ENCODE measurements at regions not wholly inside any gene's neighbourhood (a gene's known extent, or its start where the extent isn't known, plus 50 kb on each side); places are given as distances from the start of the nearest gene placed in this dataset.

- Histone ChIP-seq H3K4me3 (replicated peaks in 1 of 3; ENCODE audit: low read depth in 2 of 3, low read length in 3 of 3) (no peak overlapping the region), H3K27ac (ENCODE audit: low read depth in 1 of 2, low read length in 2 of 2) (no peak overlapping the region), H3K4me1 (ENCODE audit: control insufficient read depth in 1 of 2, insufficient read depth in 2 of 2, low read length in 2 of 2) (no peaks in the 10 kb centered on the region), H3K4me2 (replicated peaks; ENCODE audit: extremely low read depth, low read length, poor library complexity, severe bottlenecking) (no peak overlapping the region), H3K79me2 (ENCODE audit: insufficient read depth, low read length) (no peaks in the 10 kb centered on the region), H4K20me1 (ENCODE audit: insufficient read depth, low read length) (no peaks in the 10 kb centered on the region), H3K27me3 (ENCODE audit: control insufficient read depth in 2 of 2, insufficient read depth in 2 of 2, low read length in 2 of 2) (peaks cover 0 to 11% of the 10 kb centered on the region in 2 donors), H2AFZ (ENCODE audit: insufficient read depth, low read depth, low read length, poor library complexity, severe bottlenecking) (no peak overlapping the region), H3K9me3 (replicated peaks in 1 of 2; ENCODE audit: control insufficient read depth in 1 of 2, insufficient read depth in 1 of 2, low read length in 2 of 2) (no peaks in the 10 kb centered on the region), H3K9ac (ENCODE audit: insufficient read depth, low read length, poor library complexity, severe bottlenecking) (no peak overlapping the region), H3K36me3 (replicated peaks in 1 of 2; ENCODE audit: control insufficient read depth in 1 of 2, insufficient read depth in 2 of 2, low read length in 2 of 2) (no peaks in the 10 kb centered on the region)
- Mint-ChIP-seq H3K27ac (no peak overlapping the region), H3K27me3 (ENCODE audit: low read depth in 3 of 3) (peaks cover 6 to 8% (median 8%) of the 10 kb centered on the region in 3 donors), H3K9me3 (no peaks in the 10 kb centered on the region), H3K4me3 (no peak overlapping the region), H3K36me3 (no peaks in the 10 kb centered on the region), H3K4me1 (no peaks in the 10 kb centered on the region)
- intact Hi-C loops (cut with micrococcal nuclease), result no loop called here
- TF ChIP-seq CTCF (IDR thresholded peaks at IDR 0.05), result no peak
- WGBS (ENCODE audit: insufficient coverage), result 87% methylated on average over 5 of the region's 8 CpGs
- no peak for DNase-seq
Measured at GRCh38 chr3:137106612-137107240, 148.9 kb downstream of the IL20RB start.

- no peak for DNase-seq
- Histone ChIP-seq H3K36me3 (replicated peaks in 1 of 2; ENCODE audit: control insufficient read depth in 1 of 2, insufficient read depth in 2 of 2, low read length in 2 of 2) (no peaks in the 10 kb centered on the region), H2AFZ (ENCODE audit: insufficient read depth, low read depth, low read length, poor library complexity, severe bottlenecking) (no peak overlapping the region), H3K4me3 (replicated peaks in 1 of 3; ENCODE audit: low read depth in 2 of 3, low read length in 3 of 3) (no peak overlapping the region), H3K27ac (ENCODE audit: low read depth in 1 of 2, low read length in 2 of 2) (no peak overlapping the region), H3K9me3 (replicated peaks in 1 of 2; ENCODE audit: control insufficient read depth in 1 of 2, insufficient read depth in 1 of 2, low read length in 2 of 2) (no peaks in the 10 kb centered on the region), H3K4me2 (replicated peaks; ENCODE audit: extremely low read depth, low read length, poor library complexity, severe bottlenecking) (no peak overlapping the region), H3K9ac (ENCODE audit: insufficient read depth, low read length, poor library complexity, severe bottlenecking) (no peak overlapping the region), H3K27me3 (ENCODE audit: control insufficient read depth in 2 of 2, insufficient read depth in 2 of 2, low read length in 2 of 2) (peaks cover 0 to 11% of the 10 kb centered on the region in 2 donors), H3K79me2 (ENCODE audit: insufficient read depth, low read length) (no peaks in the 10 kb centered on the region), H4K20me1 (ENCODE audit: insufficient read depth, low read length) (no peaks in the 10 kb centered on the region), H3K4me1 (ENCODE audit: control insufficient read depth in 1 of 2, insufficient read depth in 2 of 2, low read length in 2 of 2) (no peaks in the 10 kb centered on the region)
- Mint-ChIP-seq H3K4me3 (no peak overlapping the region), H3K4me1 (no peaks in the 10 kb centered on the region), H3K36me3 (no peaks in the 10 kb centered on the region), H3K27ac (no peak overlapping the region), H3K27me3 (ENCODE audit: low read depth in 3 of 3) (peaks cover 6 to 11% (median 8%) of the 10 kb centered on the region in 3 donors), H3K9me3 (no peaks in the 10 kb centered on the region)
- intact Hi-C loops (cut with micrococcal nuclease), result no loop called here
- no peak for TF ChIP-seq CTCF (IDR thresholded peaks at IDR 0.05)
- 80% methylated on average over 5 of the region's 8 CpGs for WGBS (ENCODE audit: insufficient coverage)
Measured at GRCh38 chr3:137108699-137109440, 151.1 kb downstream of the IL20RB start.

Measured in CD14-positive monocyte (primary cell).